GM21447 (cell line): ENCODE measurements at regions not wholly inside any gene's neighbourhood (a gene's known extent, or its start where the extent isn't known, plus 50 kb on each side); places are given as distances from the start of the nearest gene placed in this dataset.

Experiments
- ATAC-seq: cut with Tn5 transposase; IDR thresholded peaks from one replicate; pipeline ENCODE4 v1.9.1; 2021; ENCODE audit not compliant: unreplicated experiment

DNA sequence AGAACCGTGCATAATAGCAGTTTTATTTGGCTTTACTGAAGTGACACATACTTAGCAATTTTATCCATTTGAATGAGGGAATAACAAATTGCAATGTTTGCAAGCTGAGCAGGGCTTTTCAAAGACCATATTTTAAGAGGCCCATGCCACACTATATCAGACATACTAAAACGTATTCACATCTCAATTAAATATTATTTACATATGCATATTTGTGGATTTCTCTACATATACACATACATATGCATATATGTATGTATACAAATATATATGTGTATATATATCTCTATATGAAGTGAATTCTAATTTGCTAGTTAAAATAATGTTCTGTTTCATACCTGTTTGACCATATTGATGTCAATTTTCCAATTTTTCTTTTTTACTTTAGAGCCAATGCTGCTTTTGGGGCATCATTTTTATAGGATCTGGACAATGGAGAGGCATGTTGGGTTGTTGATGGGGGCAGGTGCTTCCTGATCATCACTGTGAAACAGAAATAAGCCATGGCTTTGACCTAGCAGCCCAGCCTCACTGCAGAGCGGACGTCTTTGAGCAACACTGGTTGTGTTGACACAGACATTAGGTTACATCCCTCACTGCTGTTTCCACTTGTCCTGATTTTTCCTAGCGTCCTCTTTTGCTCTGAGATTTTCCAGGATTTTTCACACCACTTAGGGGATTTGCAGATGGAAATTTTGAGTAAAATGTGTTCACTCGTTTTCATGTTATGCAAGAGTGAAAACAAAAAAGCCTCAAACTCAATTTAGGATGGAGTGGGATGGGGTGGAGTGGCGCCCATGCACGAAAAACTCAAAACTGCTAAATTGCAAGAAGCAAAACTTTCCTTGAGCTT is 56.9 kb downstream of the RDH14 start:
- no peak for ATAC-seq

DNA sequence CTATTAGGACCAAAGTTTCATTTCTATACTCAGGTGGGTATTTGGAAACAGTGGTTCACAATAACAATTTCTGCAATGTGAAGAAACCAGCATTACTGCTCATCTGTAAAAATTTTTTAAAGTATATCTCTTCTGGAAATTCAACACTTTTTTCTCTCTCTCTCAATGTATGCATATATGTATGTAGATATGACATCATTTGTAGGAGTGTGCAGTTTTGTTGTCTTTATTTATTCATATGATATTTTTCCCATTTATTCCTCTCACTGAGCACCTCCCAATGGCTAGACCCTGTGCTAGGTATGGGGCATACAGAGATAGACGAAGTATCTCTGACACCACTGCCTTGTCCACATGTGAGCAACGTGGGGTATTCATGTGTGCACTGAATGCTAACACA is 58.3 kb downstream of the RDH14 start:
- ATAC-seq: no peak

DNA sequence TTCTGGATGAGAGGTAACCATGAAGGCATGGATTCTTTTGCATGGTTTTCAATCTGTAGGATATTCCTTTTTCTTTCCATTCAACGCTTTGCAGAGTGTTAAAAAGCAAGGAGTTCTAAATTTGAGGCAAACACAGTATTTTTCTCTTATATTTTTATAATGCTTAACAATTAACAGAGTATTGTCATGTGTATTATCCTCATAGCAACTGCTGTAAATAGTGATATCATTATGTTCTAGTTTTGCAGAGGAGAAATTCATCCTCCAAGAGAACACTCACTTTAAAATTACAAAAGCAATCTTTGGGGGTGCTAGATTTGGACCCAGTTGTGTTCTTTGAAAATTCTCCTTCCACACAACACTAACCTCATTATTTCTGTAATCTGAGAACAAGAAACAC is 58.7 kb downstream of the RDH14 start:
- ATAC-seq: no peak

DNA sequence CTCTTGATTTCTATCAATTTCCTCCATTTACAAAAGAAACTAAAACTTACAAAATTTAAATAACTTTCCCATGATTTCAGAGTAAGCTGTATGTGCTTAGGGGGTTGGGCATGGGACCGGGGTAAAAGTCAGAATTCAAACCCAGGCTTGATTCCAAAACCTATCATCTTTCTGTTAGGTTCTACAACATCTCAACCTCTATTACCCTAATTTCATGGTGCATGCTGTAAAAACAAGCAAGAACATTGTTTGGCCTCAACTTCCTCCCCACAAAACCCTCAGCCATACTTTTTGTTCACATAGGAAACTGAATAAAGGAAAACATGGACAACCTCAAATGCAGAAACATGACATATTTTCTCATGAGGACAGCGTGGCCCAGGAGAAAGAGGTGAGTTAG is 59.3 kb downstream of the RDH14 start:
- no peak for ATAC-seq

DNA sequence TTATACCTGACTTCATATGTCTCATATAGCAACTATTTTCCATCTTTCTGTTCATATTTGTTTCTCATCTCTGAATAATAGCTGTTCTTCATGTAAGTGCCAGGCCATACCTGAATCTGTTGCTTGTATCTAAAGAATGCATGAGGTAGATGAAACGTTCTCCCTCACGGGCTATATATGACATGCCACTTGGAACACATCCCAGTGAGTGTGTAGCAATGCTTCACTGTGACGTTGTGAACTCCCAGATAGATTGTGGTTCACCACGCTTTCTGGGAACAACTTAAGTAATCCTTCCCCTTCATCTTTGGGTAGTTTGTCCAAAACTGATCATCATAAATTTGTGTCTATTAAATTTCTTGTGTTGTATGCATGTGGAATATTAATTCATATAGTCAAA is 60.1 kb downstream of the RDH14 start:
- ATAC-seq: no peak

DNA sequence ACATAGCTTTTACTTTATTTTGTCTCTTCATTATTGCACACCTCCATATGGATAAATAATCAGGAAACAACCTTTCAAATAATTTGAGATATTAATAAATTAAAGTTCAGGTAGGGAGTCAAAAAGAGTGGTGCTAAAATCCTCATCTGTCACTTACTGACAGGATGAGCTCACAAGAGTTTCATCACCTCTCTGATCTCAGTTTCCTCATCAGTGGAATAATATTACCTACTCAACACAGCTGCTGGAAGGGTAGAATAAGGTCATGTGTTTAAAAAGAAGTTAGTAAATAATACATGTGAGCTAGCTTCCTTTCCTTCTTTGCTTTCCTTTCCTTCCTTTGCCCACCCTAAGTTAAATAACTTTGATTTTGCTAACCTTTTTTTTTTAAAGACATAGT is 61.9 kb downstream of the RDH14 start:
- ATAC-seq: no peak

DNA sequence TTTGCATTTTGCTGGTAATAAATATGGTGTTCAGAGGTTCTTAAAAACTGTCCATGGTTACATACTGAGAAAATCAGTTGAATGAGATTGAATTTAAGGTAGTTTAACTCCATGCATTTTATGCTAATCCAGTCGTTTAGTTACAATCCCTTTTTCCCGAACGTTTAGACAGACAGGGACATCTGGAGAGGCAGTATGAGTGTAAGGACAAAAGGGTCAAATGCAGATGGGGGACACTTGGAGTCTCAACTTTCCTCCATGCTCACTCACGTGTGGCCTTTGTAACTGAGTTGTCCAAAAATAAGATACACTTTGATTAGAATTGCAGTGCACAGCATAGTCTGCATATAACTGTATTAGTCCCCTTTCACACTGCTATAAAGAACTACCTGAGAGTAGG is 63.9 kb downstream of the RDH14 start:
- no peak for ATAC-seq

DNA sequence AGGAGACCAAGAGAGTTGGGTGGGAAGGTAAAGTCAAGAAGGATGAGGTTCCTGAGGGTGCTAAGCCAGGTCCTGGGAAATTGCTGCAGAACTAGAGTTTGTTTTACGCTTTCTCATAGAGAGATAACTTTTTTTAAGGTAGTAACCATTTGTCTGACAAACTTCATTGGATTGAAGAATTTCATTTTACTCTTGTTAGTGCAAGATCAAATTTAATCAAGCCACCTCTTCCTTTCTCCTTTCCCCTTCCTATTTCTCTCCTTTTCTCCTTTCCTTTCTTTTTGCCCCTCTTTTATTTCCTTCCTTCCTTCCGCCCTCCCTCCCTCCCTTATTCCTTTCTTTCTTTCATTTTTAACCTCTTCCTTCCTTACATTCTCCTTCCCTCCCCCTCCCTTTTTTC is 65.4 kb downstream of the RDH14 start:
- no peak for ATAC-seq

DNA sequence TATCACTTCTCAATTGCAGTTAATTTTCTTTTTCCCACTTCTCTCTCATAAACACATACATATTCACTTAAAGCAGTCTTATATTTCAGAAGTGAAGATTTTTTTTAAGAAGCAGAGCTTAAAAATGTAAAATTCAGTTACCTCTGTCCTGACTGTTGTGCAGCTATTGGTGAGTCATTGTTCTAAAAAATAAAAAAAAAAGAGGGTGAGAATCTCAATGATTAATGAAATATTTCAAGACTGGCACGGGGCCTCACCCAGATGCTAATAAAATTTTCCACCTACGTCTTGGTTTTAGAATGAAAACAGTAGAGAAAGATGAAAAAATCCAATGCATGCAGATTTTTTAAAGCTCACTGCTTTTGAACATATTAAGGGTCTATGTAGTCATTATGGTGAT is 67.7 kb downstream of the RDH14 start:
- no peak for ATAC-seq

DNA sequence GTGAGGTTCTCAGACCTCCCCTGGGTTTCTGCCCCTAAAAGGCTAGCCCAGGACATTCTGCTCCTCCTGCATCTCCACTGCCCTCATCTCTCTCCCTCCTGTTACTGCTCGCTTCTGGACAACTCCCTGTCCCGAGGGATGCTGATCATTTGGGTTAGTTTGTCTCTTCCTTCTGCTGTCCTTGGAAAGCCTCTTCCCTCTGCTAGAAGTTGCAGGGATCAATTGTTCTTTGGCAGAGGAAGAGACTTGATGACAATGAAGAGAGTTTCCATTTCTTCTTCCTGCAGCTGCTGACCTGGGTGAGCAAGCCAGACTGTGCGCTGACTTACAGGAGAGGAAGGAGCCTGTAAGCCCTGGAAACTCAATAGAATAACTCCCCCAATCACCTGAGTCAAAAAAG is 68.9 kb downstream of the RDH14 start:
- ATAC-seq: no peak

DNA sequence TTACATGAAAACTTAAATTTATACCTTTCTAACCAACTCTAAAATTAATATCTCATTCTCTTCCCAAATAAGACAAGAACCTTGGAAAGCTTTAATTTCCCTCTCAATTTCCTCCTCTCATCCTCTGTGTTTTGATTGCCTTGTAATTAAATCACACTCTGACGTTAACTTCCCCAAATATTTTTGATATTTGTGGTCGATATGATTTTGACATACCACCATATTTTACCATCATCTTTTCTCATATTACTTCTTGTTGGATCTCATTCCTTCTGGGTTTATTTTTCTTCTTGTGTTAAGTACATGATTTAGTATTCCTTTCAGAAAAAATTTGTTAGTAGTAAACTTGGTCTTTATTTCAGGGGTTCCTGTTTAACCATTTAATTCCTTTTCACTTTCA is 69.6 kb downstream of the RDH14 start:
- ATAC-seq: no peak

DNA sequence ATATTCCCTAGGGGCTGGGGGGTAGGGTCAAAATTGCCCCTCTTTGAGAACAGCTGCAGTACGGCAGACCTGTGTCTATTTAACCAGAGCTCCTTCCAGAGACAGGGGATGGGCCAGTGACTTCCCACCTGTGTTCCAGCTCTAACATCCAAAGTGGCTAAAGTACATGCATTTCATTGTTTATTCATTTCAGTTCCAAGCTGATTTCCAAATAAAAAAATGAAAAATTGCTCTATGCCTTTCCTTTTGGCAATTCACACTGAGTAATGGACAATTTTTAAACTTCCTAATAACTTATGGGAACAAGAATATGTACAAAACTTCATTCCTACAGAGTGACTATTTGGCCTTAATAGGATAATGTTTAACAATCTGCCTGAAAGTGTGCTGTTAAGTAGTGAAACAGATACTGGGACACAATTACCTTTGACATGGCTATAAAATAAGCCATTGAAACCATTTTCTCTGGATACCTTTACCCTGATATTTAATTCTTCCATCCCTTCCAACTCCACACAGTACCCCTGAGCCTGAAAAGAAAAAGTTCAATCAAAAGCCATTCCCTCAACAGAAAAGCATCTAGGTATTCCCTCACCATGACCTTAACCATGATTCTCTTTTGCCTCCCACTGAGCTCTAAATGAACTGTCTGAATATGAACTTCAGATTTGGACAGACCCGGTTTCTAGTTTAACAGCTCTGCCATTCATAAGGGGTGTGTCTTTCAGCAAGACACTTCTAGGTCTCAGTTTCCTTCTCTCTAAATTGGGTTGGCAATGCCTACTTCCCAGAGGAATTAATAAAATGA is 73.1 kb downstream of the RDH14 start:
- ATAC-seq: no peak

DNA sequence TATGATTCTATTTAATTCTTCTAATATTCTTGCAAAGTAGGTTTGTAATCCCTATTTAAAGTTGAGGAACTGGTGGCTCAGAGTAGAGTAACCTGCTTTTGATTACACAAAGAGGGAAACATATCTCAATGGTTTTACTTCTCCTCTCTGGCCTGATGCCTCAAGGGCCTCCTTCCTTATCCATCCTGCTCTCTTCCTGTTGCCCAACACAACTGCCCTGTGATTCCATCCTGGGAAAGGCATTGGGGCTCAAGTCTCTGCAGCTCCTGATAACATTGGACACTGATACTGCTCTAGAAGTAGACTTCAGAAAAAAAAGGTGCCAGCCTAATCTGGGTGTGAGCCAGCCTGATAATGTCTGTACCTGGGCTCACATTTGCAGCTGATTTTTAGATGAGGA is 75.8 kb downstream of the RDH14 start:
- no peak for ATAC-seq

DNA sequence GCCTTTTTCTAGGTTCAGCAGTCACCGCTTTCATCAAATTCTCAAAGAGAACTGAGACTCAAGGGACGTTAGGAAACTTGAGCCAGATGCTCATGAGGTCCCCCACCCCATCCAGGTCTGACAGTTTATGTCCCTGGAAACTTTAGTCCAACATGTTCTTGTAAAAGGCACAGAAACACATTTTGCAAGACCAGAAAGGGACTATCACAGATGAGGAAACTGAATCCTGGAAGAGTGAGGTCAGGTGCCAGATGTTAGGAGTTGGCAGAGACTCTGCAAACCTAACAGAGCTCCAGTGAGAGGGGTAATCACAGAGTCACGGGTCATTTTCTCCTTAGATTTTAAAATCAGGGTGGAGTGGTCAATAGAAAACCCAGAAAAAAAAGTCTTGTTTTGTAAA is 76.6 kb downstream of the RDH14 start:
- ATAC-seq: no peak

DNA sequence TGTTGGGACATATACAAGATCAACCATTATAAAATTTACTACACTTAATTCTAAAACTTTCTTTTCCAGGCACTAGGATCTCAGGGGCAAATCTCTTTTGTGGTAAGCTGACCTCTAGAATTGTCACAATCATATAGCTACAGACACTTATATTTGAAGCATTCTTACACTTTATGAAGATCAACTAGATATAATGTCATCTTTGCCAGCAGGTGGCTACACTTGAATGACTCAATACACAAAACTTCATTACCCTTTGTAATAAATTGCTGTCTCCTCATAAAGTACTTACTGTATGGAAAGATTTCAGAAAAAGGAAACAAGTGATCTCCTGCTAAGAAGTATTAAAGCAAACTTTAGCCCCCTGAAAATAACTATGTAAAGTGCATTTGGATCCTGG is 77.8 kb downstream of the RDH14 start:
- ATAC-seq: no peak

DNA sequence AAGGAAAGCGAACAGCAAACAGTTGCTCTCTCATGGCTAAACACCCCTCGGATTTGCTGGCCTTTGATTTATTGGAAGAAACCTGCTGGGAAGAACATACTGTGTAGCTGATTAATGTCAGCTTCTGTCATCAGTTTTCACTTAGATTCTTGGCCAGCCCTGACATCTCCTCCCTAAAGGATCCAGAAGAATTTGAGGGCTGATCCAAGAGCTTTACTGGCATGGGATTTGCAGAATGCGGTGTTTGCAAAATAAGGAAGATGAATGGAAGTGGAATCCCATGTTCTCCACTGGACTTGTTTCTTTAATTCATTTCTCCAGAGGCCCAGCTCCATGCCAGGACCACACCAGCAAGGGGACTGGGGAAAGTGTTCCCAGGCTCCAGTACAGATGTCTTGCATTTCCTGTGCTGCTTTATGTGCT is 80.5 kb downstream of the RDH14 start:
- no peak for ATAC-seq

DNA sequence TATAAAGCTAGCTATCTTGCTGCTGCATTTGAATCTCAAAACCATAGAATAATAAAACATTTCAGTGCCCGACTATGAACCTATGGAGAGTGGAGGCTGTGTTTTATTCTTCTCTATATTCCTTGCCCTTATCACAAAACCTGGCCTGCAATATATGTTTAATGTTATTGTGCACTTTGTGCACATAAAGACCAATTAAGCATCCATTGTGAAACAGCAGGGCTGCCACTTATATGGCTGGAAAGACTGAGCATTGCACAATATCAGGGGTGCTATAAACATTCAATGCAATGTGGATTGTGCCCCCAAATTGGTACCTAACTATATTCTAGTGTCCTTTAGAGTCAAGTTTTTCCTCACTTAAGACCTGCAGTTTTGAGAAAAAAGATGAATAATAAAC is 83.2 kb downstream of the RDH14 start:
- no peak for ATAC-seq

DNA sequence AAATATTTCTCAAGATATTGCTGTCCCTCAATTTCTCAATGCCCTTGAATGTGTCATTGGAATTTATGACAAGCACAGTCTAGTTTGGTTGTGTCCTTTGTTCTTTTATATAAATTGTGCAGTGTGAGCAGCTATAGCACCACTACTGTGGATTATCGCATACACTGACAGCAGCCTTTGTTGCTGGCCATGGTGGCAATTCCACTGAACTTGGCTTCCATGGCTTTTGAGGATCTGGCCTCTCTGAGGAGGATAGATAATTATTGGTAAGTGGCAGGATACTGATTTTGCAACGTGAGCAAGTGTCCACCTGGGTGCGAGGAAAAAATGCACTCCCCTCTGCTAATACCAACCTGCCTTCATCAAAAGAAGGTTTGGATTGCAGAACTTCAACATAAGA is 84.0 kb downstream of the RDH14 start:
- no peak for ATAC-seq

DNA sequence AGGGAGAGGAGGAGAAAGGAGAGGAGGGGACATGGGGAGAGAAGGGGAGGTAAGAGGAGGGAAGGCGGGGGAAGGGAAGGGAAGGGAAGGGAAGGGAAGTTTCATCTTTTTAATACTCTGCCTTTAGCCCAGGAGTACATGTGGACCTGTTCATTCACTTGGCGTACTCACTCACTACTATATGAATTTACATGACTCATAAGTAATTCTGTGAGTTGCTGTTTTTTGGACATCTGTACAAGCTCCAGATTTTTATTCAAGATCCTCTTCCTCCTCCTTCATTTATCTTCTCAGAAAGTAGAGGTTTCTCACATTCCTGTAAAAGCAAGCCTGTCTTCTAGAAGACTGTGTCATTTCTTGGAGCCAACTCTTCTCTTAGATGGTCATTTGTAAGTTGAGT is 84.6 kb downstream of the RDH14 start:
- no peak for ATAC-seq

DNA sequence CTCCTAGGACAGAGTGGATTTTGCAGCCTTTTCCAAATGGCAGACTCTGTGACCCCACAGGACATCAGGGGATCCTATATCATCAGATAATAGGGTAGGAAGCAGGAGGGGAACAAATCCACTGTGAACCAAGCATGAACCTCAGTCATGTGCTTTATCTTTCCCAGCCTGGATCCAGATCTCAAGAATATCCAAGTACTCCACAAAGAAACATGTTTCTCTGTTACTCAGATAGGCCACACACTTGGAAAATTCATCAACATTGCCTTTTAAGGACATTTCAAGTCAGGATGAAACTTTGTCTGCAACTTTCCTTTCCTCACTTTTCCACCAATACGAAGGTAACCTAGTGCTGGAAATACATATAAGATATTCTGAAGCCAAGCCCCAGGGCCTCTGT is 85.8 kb downstream of the RDH14 start:
- no peak for ATAC-seq

DNA sequence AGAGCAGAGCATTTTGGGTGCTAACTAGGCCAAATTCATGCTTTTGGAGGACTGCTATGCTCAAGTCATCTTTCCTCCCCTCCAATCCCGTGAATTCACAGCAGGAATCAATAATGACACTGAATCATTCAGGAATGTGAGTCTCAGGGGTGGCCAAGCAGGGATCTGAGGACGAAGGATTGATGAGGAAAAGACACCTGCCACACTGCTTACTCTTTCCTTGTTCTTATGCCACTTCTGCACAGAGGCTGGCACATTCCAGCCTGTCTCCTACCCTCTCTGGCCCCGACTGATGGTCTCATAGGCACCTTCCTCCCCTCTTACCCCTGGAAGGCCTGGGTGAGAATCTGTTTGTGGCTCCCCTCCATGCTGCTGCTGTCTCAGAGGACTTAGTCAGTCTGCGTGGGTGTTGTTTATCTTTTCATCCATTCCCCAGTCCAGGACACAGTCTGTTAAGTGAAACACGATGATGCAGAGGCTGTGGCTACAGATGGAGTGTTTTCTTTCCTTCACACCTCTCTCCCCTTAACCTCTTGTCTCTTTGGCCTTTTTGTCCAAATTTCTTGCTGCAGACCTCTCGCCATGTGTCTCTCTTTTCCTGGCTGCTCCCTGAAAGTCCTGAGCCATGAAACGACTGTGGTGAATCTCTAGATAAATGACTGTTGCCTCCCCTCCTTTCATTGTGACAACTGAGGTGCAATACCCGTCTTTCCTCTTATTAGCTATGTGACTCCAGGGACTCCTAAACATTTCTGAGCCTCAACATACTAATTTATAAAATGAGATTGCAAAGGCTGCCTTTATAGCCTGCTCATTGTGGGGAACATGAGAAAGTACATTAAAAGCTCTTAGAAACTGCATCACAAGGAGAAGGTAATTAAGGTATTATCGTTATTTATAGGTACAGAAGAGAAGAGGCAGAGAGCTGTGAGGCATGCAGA is 86.9 kb downstream of the RDH14 start:
- ATAC-seq: no peak
